ENCODE measurements at regions not wholly inside any gene's neighbourhood (a gene's known extent, or its start where the extent isn't known, plus 50 kb on each side); places are given as distances from the start of the nearest gene placed in this dataset.
"Not testable (repeated sequence)": the region's sequence is repeated elsewhere in the genome, so short reads cannot be mapped to it uniquely, and the experiment has no call there.

DNA sequence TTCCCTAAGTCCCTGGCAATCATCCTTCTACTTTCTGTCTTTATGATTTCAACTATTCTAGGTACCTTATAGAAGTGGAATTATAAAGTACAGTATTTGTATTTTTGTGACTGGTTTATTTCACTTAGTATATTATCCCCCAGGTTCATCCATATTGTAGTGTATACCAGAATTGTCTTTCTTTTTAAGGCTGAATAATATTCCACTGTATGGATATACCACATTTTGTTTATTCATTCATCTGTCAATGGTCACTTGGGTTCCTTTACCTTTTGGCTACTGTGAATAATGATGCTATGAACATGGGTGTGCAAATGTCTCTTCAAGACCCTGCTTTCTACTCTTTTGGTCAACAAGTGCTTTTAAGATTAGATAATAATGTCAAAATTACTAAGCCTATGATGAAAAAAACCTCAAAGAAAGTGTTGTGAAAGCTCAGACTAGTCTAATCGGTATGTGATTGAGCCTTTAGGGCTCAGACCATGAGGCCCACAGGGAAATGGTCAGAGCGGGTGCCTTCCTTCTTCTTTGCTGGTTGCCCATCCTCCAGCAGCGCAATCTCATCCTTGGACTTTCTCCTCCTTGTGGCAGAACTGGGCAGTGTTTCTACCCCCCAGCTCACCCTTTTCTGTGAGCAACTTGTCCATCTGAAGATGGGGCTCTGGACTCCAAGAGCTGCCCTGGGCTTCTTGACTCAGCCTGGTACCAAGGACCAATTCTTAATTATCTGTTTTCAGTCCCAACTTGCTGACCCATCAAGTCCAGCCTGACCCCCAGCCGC, 105.4 kb downstream of the TTC8 start:
- DNase-seq, result no peak

DNA sequence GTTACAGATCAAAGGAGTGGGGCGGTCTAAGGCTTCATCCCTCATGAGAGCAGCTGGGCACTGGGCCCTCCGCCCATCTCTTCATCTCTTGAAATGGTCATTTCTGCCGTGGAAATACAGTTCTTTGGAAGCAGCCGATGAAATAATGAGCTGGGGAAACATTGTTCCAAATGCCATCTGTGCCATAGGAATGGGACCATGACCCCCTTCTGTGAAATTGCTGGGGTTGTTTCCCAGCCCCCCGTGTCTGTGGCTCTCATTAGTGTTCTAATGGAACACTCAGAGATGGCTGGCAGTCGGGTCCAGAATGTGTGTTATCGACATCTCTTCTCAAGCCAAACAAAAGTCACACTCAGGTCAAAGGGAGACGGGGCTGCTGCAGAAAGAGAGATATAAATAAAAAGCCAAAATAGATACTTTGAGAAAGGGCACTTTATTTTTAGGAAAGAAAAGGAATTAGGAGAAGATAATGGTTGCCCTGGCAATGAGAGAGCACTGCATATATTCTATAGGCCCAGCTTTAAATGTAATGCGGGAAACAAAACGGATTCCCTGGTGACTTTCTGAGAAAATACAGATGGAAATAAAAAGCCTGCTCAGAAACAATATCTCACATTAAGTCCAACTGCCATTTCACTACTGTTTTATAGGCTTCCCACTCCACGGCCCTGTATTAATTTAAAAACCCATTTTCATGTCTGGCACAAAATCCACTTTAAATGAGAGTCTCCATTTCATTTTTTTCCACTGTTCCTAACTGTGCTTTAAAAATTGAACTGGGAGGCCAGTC, 107.1 kb downstream of the TTC8 start:
- DNase-seq, result no peak

DNA sequence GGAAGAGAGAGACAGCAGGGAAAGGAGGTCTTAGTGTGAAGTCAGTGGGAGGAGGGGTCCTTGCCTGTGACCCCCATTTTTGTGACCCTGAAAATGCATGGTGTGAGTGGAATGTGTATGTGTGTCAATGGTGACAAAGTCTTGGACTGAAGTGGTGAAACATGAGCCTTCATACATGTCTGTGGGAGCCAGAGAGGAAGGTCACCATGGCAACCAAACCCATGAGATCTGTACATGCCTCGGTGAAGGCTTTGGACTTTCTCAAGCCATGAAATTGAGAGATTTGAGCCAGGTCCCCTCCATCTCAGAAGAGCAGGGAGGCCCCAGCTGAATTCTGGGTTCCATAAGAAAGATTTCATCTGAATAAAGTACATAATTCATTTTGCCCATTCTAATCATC, 108.7 kb downstream of the TTC8 start:
- DNase-seq, result no peak

DNA sequence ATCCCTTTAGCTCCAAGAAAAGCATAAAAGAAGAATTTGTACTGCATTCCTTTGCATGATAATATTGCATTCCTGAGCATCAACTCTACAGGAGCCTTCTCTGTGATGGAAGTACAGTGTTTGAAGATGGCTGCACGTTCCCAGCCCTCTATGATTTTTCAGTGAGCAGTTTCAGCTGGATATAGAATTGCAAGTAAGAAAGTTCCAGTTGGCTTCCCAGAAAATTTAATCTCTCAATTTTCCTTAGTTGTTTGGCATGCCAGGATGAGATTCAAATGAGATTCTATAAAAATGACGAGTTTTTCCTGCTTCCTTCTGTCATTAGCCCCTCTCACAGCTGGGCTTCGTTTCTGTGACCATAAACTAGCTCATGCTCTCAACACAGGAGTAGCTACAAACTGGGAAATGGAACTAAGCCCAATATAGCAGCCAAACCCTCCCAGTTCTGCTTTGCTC, 109.9 kb downstream of the TTC8 start:
- no peak for DNase-seq

DNA sequence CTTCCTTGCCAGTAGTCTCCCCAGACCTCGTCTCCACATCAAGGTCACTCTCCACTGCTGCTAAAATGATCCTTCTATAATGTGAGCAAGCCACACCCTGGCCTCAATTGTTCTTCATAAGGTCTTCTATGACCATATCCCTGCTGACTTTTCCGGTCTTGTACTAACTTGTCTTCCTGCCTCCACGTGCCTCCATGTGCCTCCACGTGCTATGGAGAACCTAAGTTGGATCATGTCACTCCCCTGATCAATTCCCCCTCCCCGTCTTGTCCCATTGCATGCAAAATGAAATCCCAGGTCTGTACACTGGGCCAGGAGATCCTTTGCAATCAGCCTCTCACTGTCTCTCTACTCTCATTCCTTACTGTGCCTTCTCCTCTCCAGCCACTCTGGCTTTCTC, 110.6 kb downstream of the TTC8 start:
- no peak for DNase-seq

DNA sequence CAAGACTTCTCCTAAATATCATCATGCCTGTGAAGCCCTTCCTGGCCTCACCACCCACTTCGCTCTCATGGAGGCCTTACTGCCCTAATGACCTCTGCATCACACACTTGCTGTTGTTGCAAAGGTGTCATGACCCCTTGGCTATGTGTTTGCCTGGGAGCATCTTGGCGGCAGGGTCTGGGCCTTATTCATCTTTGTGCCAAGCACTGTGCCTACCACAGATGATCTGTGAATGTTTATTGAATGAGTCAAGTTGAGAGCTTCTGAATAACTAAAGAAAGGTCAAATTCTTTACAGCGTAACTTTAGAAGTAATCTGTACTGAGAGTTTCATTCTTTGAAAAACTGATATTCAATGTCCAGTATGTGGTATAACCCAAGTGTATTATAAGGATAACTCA, 113.3 kb downstream of the TTC8 start:
- DNase-seq, result no peak

DNA sequence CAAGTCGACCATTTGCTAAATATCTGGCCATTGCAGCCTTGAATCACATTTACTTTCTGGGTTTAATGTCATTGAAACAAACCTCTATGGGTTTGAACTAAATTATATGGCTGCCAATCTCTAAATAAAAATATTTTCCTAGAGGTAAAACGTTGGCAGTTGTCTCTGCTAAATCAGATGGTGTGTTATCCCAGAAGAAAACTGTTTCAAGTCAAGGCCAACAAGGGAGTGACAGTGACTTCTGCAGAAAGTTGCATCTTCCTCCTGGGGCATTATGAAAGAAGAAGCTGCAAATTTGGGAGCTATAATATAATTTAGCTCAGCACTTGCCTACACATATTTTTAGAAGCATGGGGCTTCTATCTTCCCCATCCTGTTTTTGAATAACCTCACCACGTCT, 116.2 kb downstream of the TTC8 start:
- DNase-seq, result no peak

DNA sequence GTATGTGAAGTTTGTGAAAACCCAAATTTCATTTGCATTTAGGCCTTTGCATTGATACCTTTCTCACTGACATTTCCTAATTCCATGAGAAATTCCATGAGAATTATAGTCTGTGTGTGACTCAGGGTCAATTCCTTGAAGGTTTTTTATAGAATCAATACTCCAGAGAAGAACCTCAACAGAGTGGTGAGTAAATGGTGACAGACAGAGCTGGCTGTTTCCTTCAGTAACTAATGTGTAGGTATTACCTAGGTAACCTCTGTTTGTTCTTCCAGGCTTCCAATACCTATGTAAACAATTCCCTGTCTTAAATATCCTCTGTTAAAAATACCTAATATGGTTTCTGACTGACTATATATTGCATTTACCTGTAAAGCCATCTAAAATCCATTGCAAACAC, 117.0 kb downstream of the TTC8 start:
- DNase-seq, result no peak

DNA sequence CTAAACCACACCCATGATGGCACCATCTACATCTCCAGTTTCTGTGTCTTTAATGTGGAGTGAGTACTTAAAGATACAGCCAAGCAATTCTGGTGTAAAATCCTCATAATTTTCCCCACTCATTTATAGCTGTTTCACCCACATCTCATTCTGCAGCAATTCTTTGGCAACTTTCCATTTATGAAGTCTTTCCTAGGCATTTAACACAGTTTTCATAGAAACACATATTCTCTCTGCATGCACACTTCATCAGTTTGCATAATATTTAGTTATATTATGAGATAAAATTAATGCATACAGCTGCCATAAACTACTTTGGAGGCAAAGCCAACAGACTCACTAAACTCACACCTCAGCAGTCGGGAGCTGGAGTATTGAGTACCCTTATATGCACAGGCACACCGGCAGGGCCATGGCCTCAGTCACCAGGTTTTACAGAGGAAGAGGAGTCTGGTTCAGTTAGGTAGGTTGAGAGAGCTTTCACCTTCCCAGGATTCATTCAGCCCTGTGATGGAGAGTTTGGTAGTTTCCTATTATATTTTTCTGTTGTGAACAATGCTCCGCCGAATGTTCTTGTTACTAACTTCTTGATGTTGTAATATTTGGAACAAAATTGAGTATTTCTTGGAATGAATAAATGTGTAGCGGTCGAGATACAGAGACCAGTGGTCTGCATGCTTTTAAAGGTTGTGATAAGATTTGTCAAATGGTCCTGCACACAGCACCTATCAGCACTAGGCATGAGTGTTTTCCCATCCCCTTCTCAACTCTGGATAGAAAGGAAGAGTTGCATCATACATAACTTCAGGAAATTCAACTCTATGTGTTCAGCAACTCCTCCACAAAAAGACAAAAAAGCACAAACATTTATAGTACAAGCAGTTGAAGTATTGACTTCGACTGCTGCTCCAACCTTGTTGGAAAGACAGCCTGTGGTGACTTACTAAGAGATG, 123.5 kb downstream of the TTC8 start:
- DNase-seq, result no peak

DNA sequence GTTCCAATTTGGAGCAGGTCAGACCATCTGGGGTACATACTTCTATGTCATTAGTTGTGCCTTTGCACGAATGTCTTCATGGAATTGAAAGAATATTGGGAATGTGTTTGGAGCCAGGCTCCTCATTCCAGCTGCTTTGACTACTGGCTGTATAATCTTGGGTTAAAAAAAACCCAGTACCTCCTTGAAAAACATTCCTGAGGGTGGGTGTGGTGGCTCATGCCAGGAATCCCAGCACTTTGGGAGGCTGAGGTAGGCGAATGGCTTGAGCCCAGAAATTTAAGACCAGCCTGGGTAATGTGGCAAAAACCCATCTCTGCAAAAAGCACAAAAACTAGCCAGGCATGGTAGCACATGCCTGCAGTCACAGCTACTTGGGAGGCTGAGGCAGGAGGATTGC, 125.6 kb downstream of the TTC8 start:
- no peak for DNase-seq

DNA sequence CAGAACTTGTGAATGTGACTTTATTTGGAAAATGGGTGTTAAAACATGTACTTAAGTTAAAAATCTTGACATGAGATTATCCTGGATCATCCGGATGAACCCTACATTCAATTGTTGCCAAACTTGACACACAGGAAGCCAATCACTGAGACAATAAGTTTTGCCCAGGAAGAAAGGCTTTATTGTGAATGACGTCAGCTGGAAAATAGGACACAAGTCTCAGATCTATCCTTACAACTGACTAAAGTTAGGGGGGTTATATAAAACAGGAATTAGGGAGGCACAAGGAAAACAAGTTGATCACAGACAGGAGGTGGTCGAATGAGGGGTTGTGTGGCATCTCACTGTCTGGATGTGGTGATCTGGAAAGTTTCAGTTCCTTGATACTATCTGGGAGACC, 126.9 kb downstream of the TTC8 start:
- DNase-seq, result no peak

DNA sequence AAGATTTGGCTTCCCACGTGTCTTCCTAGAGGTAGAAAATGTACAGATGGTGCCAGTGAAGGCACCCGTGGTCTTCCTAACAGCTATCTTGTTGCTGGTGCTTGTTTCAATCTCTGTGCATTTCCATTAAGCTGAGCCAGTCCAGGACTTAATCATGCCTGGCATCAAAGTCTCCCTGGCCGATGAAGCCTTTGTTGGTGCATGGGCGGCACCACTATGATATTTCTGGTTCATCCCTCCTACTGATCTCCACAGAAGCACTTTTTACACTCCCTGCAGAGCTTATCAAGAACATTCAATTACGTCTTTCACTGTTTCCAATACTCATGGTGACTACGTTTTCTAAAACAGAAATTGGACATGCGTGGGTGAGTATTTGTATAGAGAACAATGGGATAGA, 128.4 kb downstream of the TTC8 start:
- DNase-seq, result no peak

DNA sequence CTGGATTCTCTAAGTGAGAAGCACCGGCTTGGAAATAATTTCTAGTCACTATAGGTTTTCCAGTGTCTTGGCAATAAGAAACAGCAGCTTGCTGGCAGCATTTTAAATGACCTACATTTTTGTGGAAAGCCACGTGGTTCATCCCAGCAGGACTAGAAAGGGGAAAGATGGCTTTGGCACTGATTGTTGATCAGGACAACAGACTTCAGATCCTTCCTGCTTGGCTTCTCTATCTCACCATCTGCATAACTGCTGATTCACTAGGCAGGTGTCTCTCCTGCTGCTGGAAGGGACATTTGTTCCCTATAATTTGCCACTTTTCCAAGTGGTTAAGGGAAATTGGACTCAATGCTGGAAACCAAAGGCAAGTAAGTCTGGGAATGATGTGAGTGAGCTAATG, 131.0 kb downstream of the TTC8 start:
- no peak for DNase-seq

DNA sequence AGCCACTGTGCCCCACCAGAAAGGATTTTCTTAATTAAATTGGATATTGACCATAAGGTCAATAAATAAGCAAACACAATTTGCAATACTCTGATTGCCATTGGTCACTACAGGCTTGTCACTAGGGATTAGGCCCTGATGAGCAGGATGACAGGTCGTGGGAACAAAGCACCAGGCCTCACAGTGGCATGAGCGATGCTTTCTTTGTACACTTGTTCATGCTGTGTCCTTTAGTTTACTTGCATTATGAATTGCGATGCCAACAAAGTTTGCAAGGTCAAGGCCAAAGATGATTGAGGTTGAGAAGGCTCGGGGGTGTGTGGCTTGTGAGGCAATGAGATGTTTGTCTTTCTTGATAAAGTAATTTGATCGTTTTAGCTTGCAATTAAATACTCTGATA, 136.0 kb downstream of the TTC8 start:
- no peak for DNase-seq

DNA sequence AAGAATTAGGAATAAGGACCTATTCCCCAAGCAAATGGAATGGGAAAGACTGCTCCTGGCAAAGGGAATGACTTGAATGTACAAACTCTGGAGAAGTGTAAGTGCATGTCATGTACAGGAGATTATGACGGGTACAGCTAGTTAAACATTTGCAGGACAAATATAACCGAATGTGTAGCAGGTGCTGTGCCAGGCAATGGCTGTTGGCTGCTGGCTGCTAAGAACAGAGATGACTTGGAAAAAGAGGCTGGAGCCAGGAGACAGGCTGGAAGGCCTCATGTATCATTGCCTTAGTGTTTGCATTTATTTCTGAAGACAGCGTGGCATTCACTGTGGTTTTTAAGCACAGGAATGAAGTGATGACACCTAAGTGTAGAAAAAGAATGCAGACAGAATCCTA, 136.8 kb downstream of the TTC8 start:
- no peak for DNase-seq

DNA sequence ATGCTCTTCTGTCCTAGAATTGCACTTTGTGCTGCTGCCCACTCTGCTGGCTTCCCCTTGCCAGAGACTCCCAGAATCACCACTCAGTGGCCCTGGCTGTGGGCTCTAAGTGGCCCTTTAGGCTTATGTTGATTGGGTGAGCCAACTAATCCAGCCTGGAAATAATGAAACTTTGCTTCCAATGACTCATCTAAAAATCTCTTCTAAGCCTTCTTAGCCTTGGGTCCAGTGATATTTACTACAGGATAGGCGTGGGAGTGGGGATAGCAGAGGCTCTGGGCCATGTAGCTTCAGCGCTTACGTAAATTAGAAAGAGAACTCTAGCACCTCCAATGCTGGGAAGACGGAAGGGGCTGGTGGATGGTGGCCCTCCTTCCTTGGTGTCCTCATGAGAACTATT, 137.9 kb downstream of the TTC8 start:
- DNase-seq, result no peak

DNA sequence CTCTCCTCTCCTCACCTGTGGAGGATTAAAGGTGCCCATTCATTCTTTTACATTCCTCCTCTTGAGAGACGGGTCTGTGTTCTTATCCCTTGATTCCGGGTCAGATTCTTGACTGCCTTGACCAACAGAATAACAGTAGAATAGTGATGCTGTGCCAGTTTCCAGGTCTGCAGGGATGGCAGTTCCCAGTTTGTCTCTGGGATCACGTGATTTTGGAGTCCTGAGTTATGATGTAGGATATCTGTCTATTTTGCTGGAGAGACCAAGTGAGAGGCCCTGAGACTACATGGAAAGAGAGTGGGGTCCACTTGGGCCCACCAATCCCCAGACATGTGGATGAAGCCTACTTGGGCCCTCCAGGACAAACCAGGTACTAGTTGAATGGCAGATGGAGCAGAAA, 142.8 kb downstream of the TTC8 start:
- DNase-seq, result no peak

DNA sequence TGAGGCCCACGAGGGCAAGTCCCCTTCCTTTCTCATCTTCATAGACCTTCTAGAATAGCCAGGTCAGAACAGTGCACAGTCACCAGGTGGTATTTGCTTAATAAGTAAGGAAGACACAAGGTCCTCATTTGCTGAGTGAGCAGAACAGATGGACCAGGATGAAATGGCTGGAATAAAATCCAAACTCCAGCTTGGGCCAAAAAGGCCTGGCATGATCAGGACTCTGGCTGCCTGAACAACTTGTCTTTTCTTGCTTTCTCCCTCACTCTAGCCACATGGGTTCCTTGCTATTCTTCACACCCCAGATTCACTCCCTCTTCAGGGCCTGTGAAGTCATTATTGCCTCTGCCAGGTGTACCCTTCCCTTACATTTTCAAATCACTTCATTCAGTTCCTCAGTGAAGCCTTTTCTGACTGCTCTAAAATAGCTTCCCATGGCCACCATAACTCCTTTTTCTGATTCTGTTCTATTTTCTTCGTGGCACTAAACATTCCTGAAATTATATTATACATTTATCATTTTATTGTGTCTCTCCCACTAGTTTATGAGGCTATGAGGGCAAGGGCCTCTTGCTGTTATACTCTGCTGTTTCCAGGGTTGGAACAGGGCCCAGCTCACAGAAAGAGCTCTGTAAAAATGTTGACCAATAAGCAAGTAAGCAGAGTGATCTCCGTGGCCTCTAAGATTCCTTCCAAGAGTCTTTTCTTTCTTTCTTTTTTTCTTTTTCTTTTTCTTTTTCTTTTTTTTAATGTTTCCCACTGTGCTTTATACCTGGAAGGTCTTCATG, 150.8 kb downstream of the TTC8 start:
- DNase-seq, result no peak

DNA sequence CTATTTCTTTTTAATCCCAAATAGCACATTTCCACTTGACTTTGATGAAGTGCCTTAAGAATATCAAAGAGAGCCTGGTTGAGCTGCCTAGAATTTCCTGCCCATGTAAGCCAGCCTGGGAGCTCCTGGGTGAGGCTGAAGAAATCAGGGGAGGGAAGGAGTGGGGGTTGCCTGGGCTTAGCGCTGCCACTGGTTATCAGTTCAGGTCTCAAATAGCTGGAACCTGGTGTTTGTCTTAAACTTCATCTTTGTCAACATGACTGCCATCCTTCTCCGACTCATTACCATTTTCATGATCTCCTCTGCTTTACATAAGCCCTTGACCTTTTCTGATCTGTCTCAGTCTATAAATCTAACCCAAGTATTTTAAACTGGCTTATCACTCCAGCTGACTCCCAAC, 151.5 kb downstream of the TTC8 start:
- DNase-seq, result no peak

DNA sequence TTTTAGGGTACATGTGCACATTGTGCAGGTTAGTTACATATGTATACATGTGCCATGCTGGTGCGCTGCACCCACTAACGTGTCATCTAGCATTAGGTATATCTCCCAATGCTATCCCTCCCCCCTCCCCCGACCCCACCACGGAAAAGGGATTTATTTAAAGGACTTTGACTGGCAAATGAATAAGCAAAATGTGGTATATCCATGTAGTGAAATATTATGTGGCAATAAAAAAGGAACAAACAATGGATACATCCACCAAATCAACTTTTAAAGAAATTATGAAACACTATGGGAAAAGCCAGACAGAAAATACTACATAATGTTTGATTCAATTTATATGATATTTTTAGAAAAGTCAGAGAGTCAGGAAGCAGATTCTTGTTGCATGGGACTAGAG, 156.5 kb downstream of the TTC8 start:
- not testable (repeated sequence) for DNase-seq

DNA sequence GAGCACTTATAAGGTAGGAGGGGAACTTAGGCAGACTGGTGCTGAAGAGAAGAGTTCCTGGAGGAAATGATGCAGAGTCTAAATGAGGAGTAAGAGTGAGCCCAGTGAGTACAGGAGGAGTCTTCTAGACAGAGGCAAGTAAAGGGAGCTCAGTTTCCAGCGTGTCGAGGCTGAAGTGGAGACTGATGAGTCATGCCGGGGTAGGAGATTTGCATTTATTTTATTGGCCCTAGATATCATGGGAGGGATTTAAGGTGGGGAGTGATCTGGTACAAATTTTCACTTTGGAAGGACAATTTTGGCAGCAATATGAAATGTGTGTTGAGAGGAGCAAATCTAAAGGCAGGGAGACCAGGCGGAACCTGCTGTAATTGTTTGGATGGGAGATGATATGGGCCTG, 157.5 kb downstream of the TTC8 start:
- no peak for DNase-seq

DNA sequence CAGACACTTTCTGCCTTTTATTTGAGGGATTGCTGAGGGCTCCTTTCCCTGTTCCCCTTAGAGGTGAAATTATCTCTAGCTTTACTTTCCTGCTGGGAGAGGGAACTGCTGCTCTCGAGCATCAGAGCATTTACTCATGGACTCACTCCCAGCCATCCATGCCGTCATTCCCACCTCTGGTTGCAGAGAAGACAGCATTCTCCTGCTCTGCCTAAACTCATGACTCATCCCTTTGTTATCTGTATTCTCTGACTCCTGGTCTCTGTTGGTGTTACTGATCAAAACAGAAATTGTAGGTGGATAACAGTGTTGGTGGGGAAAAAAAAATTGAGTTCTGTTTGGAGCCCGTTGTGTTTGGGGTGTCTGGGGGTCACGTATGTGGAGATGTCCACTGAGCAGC, 159.3 kb downstream of the TTC8 start:
- DNase-seq, result no peak
